GM12878 (cell line): ENCODE measurements at regions not wholly inside any gene's neighbourhood (a gene's known extent, or its start where the extent isn't known, plus 50 kb on each side); places are given as distances from the start of the nearest gene placed in this dataset.

ENCODE experiments used
- ATAC-seq: fragments of 200-7000 bp; cut with Tn5 transposase; 3 replicates; pipeline ENCODE4 v1.9.1; 2020; ENCODE audit warnings: mild to moderate bottlenecking, moderate library complexity
- BruUV-seq: library from RNA; stranded (reverse); fragments of 400-500 nt; replicated peaks from 2 replicates; lab custom pipeline; 2021; lab: Mats Ljungman, UMichigan
- CTCF ChIA-PET: fragments of 300-600 bp; sonication (Branson Sonifier 250); formaldehyde crosslinking; extraction: SDS; loops from one replicate; lab custom pipeline; 2021; ENCODE audit warnings: inconsistent platforms; lab: Yijun Ruan, JAX
- POLR2A ChIA-PET: fragments of 350-600 bp; formaldehyde crosslinking; extraction: SDS; loops from one replicate; lab custom pipeline; 2021; ENCODE audit warnings: inconsistent platforms; lab: Charles Lee
- RAD21 ChIA-PET: fragments of 300-600 bp; sonication (Branson Sonifier 250); formaldehyde crosslinking; loops from one replicate; lab custom pipeline; 2023; ENCODE audit warnings: antibody characterized with exemption; ENCODE audit not compliant: unreplicated experiment; lab: Charles Lee
- SMC1A ChIA-PET: fragments of 300-600 bp; sonication (Branson Sonifier 250); formaldehyde crosslinking; loops from one replicate; lab custom pipeline; 2023; ENCODE audit not compliant: unreplicated experiment, uncharacterized antibody; lab: Charles Lee
- DNase-seq: peaks from one replicate; pipeline ENCODE4 v3.0.0-alpha.2; 2011; ENCODE audit warnings: low read depth, low spot score
- FAIRE-seq: peaks from 3 replicates; lab custom pipeline; 2011; peaks lifted over from hg19 to GRCh38; lab: Jason Lieb, UNC
- H2AFZ ChIP-seq: 2 replicates; pipeline ENCODE4 v1.6.0; 2011; ENCODE audit warnings: low read depth, low read length, control low read depth; ENCODE audit not compliant: control insufficient read depth
- H3K27ac ChIP-seq: 2 replicates; pipeline ENCODE4 v1.5.1; 2011; ENCODE audit warnings: control low read depth; ENCODE audit not compliant: control insufficient read depth, insufficient read depth
- H3K27me3 ChIP-seq, 2 experiments: replicated peaks in 1 of 2; 2 replicates each; pipeline versions ENCODE4 v1.6.0 to v1.6.1; 2011; ENCODE audit warnings: low read length in 1 of 2; ENCODE audit not compliant: control insufficient read depth in 2 of 2, insufficient read depth in 2 of 2
- H3K36me3 ChIP-seq, 2 experiments: 2 replicates each; pipeline ENCODE4 v1.5.1; 2011; ENCODE audit warnings: low read length in 1 of 2; ENCODE audit not compliant: control insufficient read depth in 2 of 2, insufficient read depth in 2 of 2
- H3K4me1 ChIP-seq: 2 replicates; pipeline ENCODE4 v1.6.1; 2011; ENCODE audit warnings: mild to moderate bottlenecking, low read length, moderate library complexity, mixed read lengths; ENCODE audit not compliant: control insufficient read depth, insufficient read depth
- H3K4me2 ChIP-seq: 2 replicates; pipeline ENCODE4 v1.6.0; 2011; ENCODE audit warnings: control low read depth; ENCODE audit not compliant: control insufficient read depth, insufficient read depth
- H3K4me3 ChIP-seq: fragments of 200-600 bp; sonication (generic); 2 replicates; pipeline ENCODE4 v1.5.1; 2016
- H3K79me2 ChIP-seq: 2 replicates; pipeline ENCODE4 v1.6.0; 2011; ENCODE audit warnings: low read length; ENCODE audit not compliant: control insufficient read depth, insufficient read depth
- H3K9ac ChIP-seq: 2 replicates; pipeline ENCODE4 v1.8.0; 2011; ENCODE audit warnings: low read length, control low read depth, mixed read lengths; ENCODE audit not compliant: control insufficient read depth, insufficient read depth
- H3K9me3 ChIP-seq: replicated peaks from 3 replicates; pipeline ENCODE4 v1.5.1; 2011; ENCODE audit warnings: mild to moderate bottlenecking, low read length; ENCODE audit not compliant: control insufficient read depth, insufficient read depth
- H4K20me1 ChIP-seq: 2 replicates; pipeline ENCODE4 v1.6.0; 2011; ENCODE audit not compliant: control insufficient read depth, insufficient read depth
- CUX1 ChIP-seq: IDR thresholded peaks from 2 replicates; pipeline ENCODE4 v1.6.1; 2012; ENCODE audit warnings: improper control_type of control experiment, low read depth, low read length; ENCODE audit not compliant: insufficient replicate concordance
- HDAC6 ChIP-seq: fragments of 200-600 bp; sonication (generic); IDR thresholded peaks from one replicate; pipeline ENCODE4 v1.8.0; 2017; ENCODE audit warnings: antibody characterized with exemption; ENCODE audit not compliant: unreplicated experiment
- NR2F1 ChIP-seq: fragments of 450-650 bp; conservative IDR thresholded peaks from 2 replicates; pipeline ENCODE4 v1.6.1; 2017; ENCODE audit warnings: mild to moderate bottlenecking
- PKNOX1 ChIP-seq: fragments of 450-650 bp; IDR thresholded peaks from 2 replicates; pipeline ENCODE4 v1.6.1; 2016; ENCODE audit warnings: mild to moderate bottlenecking
- SREBF1 ChIP-seq: IDR thresholded peaks from 2 replicates; pipeline ENCODE4 v1.6.1; 2012; ENCODE audit warnings: mild to moderate bottlenecking, low read length
- SREBF2 ChIP-seq: IDR thresholded peaks from 2 replicates; pipeline ENCODE4 v1.6.1; 2012; ENCODE audit warnings: mild to moderate bottlenecking, low read length
- SUPT20H ChIP-seq: IDR thresholded peaks from 2 replicates; pipeline ENCODE4 v1.6.1; 2011; ENCODE audit warnings: low read depth, mild to moderate bottlenecking, low read length, moderate library complexity, borderline replicate concordance; ENCODE audit not compliant: control insufficient read depth
- USF1 ChIP-seq: IDR thresholded peaks from 2 replicates; pipeline ENCODE4 v1.6.1; 2011; ENCODE audit warnings: borderline replicate concordance, low read depth, mild to moderate bottlenecking, moderate library complexity, mixed read lengths, low read length; ENCODE audit not compliant: insufficient read depth; ENCODE audit errors: extremely low read length
- USF2 ChIP-seq: IDR thresholded peaks from 2 replicates; pipeline ENCODE4 v1.6.1; 2011; ENCODE audit warnings: low read depth, low read length, improper control_type of control experiment, borderline replicate concordance
- ZBTB4 ChIP-seq: fragments of 450-650 bp; formaldehyde crosslinking; IDR thresholded peaks from 2 replicates; pipeline ENCODE4 v1.4.0; 2022; ENCODE audit warnings: mild to moderate bottlenecking, moderate library complexity
- WGBS: methylation state at CpG from one replicate; pipeline ENCODE4 v1.1.6; 2016; ENCODE audit warnings: low lambda C conversion rate; ENCODE audit not compliant: insufficient replicate concordance, insufficient coverage; ENCODE audit errors: missing lambda C conversion rate; 5-methylcytosine and 5-hydroxymethylcytosine counted together
- in situ Hi-C: fragments of 300-500 bp; cut with MboI; formaldehyde crosslinking; loops from 9 replicates; pipeline ENCODE4 v1.14.3; 2018; ENCODE audit warnings: mixed read lengths
- intact Hi-C: fragments of 100-400 bp; cut with micrococcal nuclease; formaldehyde crosslinking; loops from one replicate; pipeline ENCODE4 v1.14.2; 2022; ENCODE audit not compliant: unreplicated experiment

GRCh38 chr1:38207275-38207674, 160.7 kb upstream of the POU3F1 start (continued):
- TF ChIP-seq ZBTB4 (CRISPR knock-in tag) (no peak), USF1 (no peak), SUPT20H (no peak)

- no peak for DNase-seq
- ChIA-PET RAD21 (no interaction called here), CTCF (no interaction called here), POLR2A (no interaction called here), SMC1A (interaction anchor here (0.8 kb wide), 1 partner anchor 74 kb away, joined by 3 read pairs; no protein-coding TSS in a partner anchor)
- no peak overlapping the region for H3K4me2 ChIP-seq
- peaks cover 9% of the 10 kb centered on the region for H3K4me1 ChIP-seq
- intact Hi-C loops = no loop called here
- no peaks in the 10 kb centered on the region for H4K20me1 ChIP-seq
- H3K4me3 ChIP-seq = no peak overlapping the region
- in situ Hi-C loops = no loop called here
- no TSS peak for BruUV-seq
- no peak overlapping the region for H3K9ac ChIP-seq
- no peak overlapping the region for H2AFZ ChIP-seq
- TF ChIP-seq HDAC6 = no peak
- TF ChIP-seq PKNOX1 = no peak
- TF ChIP-seq NR2F1 = no peak
- no peak for TF ChIP-seq SREBF2
- TF ChIP-seq USF2 = no peak
- no peak for TF ChIP-seq SREBF1
- no peak for TF ChIP-seq CUX1
- H3K27ac ChIP-seq = no peak overlapping the region
- no peaks in the 10 kb centered on the region for H3K36me3 ChIP-seq
- ATAC-seq = no peak
- WGBS = 11% methylated on average over 3 of the region's 3 CpGs
- no peaks in the 10 kb centered on the region for H3K79me2 ChIP-seq
- peaks cover 0 to 3% of the 10 kb centered on the region in 2 experiments; a peak in 1 of 4 replicates for H3K27me3 ChIP-seq
- no peaks in the 10 kb centered on the region; the same call in 1 of the 3 replicates for H3K9me3 ChIP-seq
- FAIRE-seq = no peak
These were observed 158.1 kb upstream of the POU3F1 start for GRCh38 chr1:38204698-38205097.
